Heart right ventricle (tissue), 16 donors: ENCODE measurements at regions not wholly inside any gene's neighbourhood (a gene's known extent, or its start where the extent isn't known, plus 50 kb on each side); places are given as distances from the start of the nearest gene placed in this dataset.

Experiments used
- ATAC-seq, 8 donors: fragments of 200-7000 bp; cut with Tn5 transposase; one replicate each; pipeline ENCODE4 v1.9.1; 2020; ENCODE audit warnings: mild to moderate bottlenecking in 8 of 8, moderate library complexity in 8 of 8, moderate number of reproducible peaks in 1 of 8
- DNase-seq, 2 donors: peaks; one replicate each; pipeline ENCODE4 v3.0.0-alpha.2; 2020
- H3K27ac ChIP-seq, 10 donors: fragments of 200-600 bp; sonication (generic) in 2 of 10; one replicate each; pipeline versions ENCODE4 v1.5.0 to v1.8.0; 2020 to 2022; ENCODE audit warnings: mild to moderate bottlenecking in 3 of 10
- H3K27me3 ChIP-seq, 7 donors: fragments of 200-600 bp; one replicate each; pipeline ENCODE4 v1.8.0; 2021 to 2022; ENCODE audit warnings: mild to moderate bottlenecking in 2 of 7
- H3K36me3 ChIP-seq, 9 donors: fragments of 200-600 bp; sonication (generic) in 1 of 9; one replicate each; pipeline versions ENCODE4 v1.5.0 to v1.8.0; 2020 to 2022; ENCODE audit warnings: mild to moderate bottlenecking in 2 of 9
- H3K4me1 ChIP-seq, 9 donors: fragments of 200-600 bp; sonication (generic) in 1 of 9; one replicate each; pipeline versions ENCODE4 v1.5.0 to v1.8.0; 2020 to 2022; ENCODE audit warnings: mild to moderate bottlenecking in 4 of 9
- H3K4me3 ChIP-seq, 10 donors: fragments of 200-600 bp; sonication (generic) in 2 of 10; one replicate each; pipeline versions ENCODE4 v1.5.0 to v1.8.0; 2020 to 2022; ENCODE audit warnings: mild to moderate bottlenecking in 7 of 10, moderate library complexity in 2 of 10
- H3K9me3 ChIP-seq, 11 donors: fragments of 200-600 bp in 10 of 11; sonication (generic) in 2 of 11; one replicate each; pipeline versions ENCODE4 v1.5.0 to v1.8.0; 2013 to 2022; ENCODE audit warnings: mild to moderate bottlenecking in 2 of 11, control low read depth in 1 of 11, moderate library complexity in 1 of 11
- CTCF ChIP-seq, 9 donors: fragments of 200-600 bp; sonication (generic) in 2 of 9; IDR thresholded peaks; one replicate each; pipeline versions ENCODE4 v1.5.0 to v1.8.0; 2021 to 2022; ENCODE audit warnings: antibody characterized with exemption in 9 of 9, mild to moderate bottlenecking in 5 of 9, moderate library complexity in 1 of 9
- WGBS, 2 donors: extraction: QIAGEN DNeasy Blood & Tissue Kit; methylation state at CpG; one replicate each; pipeline ENCODE4 v1.1.7; 2013; ENCODE audit warnings: inconsistent platforms in 1 of 2; 5-methylcytosine and 5-hydroxymethylcytosine counted together
- intact Hi-C, 10 donors: fragments of 100-400 bp; cut with DNase I; formaldehyde crosslinking; loops; one replicate each; pipeline versions ENCODE4 v1.11.1 to v1.14.2; 2022
- donor health status: Arrhythmogenic right ventricular cardiomyopathy.
- donor health status: ischemic (EF 13 %, LVEDD 7.1; RV severe dilation, severe dysfunction).
- donor health status: healthy with polysubstance abuse.
- donor health status: DM: no; HTN: yes; CAD: no.
- donor health status: DM: no; HTN: no; CAD: no.
- donor health status: ischemic (EF 25% LVEDD 6.9; RV normal size, moderate dysfunction).
- donor health status: ischemic (EF 25% LVEDD 5.7; RV mildly dilated, moderate dysfunction).
- donor health status: healthy.
- donor health status: DM: yes; HTN: yes; CAD: no.
- donor health status: Ischemic cardiomyopathy.
- donor health status: ischemic (EF 35%, LVEDD 5.7; RV mildly dilated, moderate dysfunction).
- donor health status: nonischemic (EF 11% LVEDD 7.7; RV severe dilation, severe dysfunction).
- donor health status: DM: yes; HTN: yes; CAD: no.
- donor health status: PGD.
- donor health status: ischemic (EF 29% LVEDD 5.4; RV normal size, mild dysfunction).
- donor health status: nonischemic (EF 23%, LVEDD 6.1; RV moderate dilation, normal function).

DNA sequence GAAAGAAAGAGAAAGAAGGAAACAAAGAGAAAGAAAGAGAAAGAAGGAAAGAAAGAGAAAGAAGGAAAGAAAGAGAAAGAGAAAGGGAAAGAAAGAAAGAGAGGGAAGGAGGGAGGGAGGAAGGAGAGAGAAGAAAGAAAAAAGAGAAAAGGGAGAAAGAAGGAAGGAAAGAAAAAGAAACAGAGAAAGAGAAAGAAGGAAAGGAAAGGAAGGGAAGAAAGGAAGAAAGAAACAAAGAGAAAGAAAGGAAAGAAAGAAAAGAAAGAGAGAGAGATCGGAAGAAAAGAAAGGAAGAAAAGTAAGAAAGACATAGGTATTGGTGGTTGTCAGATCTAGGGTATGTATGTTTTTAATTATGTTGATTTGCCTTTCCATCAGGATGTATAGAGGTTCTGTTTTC lies 342.3 kb downstream of the FOXG1 start:
- TF ChIP-seq CTCF (IDR thresholded peaks at IDR 0.05): no peak
- 73 to 88% methylated on average over 1 of the region's 1 CpG for WGBS, 2 donors
- no peaks in the 10 kb centered on the region for H3K27me3 ChIP-seq
- ATAC-seq (no peak), DNase-seq (no peak)
- H3K4me3 ChIP-seq: no peak overlapping the region
- H3K4me1 ChIP-seq: no peaks in the 10 kb centered on the region
- no peak overlapping the region for H3K27ac ChIP-seq
- no peaks in the 10 kb centered on the region for H3K36me3 ChIP-seq
- H3K9me3 ChIP-seq: peaks cover 0 to 13% (median 0%) of the 10 kb centered on the region in 11 donors
- intact Hi-C loops: no loop called here

DNA sequence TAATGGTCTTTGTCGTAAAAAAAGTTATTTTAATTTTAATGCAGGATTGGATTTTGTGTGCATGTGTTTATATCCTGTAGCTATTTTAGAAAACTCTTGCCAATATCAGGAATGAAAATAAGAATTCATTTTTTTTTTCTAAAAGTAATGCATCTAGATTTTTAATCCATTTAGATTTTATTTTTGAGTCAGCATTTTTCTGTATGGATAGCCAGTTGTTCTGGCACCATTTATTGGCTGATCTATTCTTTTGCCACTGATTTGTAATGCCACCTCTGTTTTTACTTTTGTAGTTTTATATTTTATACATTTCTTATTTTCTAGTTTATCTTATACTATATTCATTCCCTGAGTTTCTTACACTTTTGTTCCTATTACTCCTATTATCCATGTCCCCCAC lies 343.0 kb downstream of the FOXG1 start:
- H3K4me1 ChIP-seq: no peaks in the 10 kb centered on the region
- DNase-seq (no peak), ATAC-seq (no peak)
- H3K36me3 ChIP-seq: no peaks in the 10 kb centered on the region
- peaks cover 0 to 13% (median 0%) of the 10 kb centered on the region in 11 donors for H3K9me3 ChIP-seq
- WGBS, 2 donors: 83 to 90% methylated on average over 1 of the region's 1 CpG
- intact Hi-C loops: no loop called here
- H3K27ac ChIP-seq: no peak overlapping the region
- H3K27me3 ChIP-seq: no peaks in the 10 kb centered on the region
- no peak overlapping the region for H3K4me3 ChIP-seq
- TF ChIP-seq CTCF (IDR thresholded peaks at IDR 0.05): no peak

GRCh38 chr14:29111554-29111953 lies 345.0 kb downstream of the FOXG1 start:
- intact Hi-C loops: no loop called here
- no peak overlapping the region for H3K27ac ChIP-seq
- ATAC-seq: no peak
- peaks cover 0 to 13% (median 0%) of the 10 kb centered on the region in 11 donors for H3K9me3 ChIP-seq
- H3K4me1 ChIP-seq: no peaks in the 10 kb centered on the region
- no peaks in the 10 kb centered on the region for H3K27me3 ChIP-seq
- no peaks in the 10 kb centered on the region for H3K36me3 ChIP-seq
- 40 to 42% methylated on average over 3 of the region's 3 CpGs for WGBS, 2 donors
- TF ChIP-seq CTCF (IDR thresholded peaks at IDR 0.05): no peak
- DNase-seq: no peak
- H3K4me3 ChIP-seq: no peak overlapping the region

- Histone ChIP-seq H3K4me1 (no peaks in the 10 kb centered on the region), H3K27me3 (no peaks in the 10 kb centered on the region), H3K27ac (no peak overlapping the region), H3K9me3 (peaks cover 0 to 12% (median 0%) of the 10 kb centered on the region in 11 donors), H3K4me3 (no peak overlapping the region), H3K36me3 (no peaks in the 10 kb centered on the region)
- WGBS, 2 donors: 71 to 73% methylated on average over 1 of the region's 1 CpG
- DNase-seq (no peak), ATAC-seq (no peak)
- no peak for TF ChIP-seq CTCF (IDR thresholded peaks at IDR 0.05)
- intact Hi-C loops: no loop called here
Measured at GRCh38 chr14:29123017-29123416, 356.4 kb downstream of the FOXG1 start.

DNA sequence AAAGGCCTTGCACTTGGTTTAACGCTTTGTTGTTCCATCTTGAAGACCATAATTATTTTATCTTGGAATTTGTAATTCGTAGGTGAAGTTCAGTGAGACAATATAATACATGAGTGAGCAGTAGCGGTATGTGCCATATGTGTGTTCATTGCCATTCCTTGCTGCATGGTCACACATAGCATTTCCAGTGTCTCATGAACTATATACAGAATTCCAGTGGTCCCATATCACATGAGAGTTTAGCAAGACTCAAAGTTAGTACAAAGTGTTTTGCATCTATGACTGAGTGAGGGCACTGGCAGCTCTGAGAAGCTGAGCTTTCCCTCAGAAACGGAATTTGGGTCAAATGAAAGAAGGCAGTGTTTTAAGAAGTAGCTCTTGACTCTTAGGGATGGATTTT lies 359.8 kb downstream of the FOXG1 start:
- H3K4me3 ChIP-seq: no peak overlapping the region
- no peak overlapping the region for H3K27ac ChIP-seq
- no peak for TF ChIP-seq CTCF (IDR thresholded peaks at IDR 0.05)
- no peak for DNase-seq
- H3K9me3 ChIP-seq: peaks cover 0 to 5% (median 0%) of the 10 kb centered on the region in 11 donors
- ATAC-seq: no peak
- no peaks in the 10 kb centered on the region for H3K36me3 ChIP-seq
- H3K4me1 ChIP-seq: no peaks in the 10 kb centered on the region
- intact Hi-C loops: no loop called here
- no peaks in the 10 kb centered on the region for H3K27me3 ChIP-seq
- WGBS, 2 donors: 77 to 78% methylated on average over 4 of the region's 4 CpGs
